Urothelium cell line (cell line): ENCODE measurements at regions not wholly inside any gene's neighbourhood (a gene's known extent, or its start where the extent isn't known, plus 50 kb on each side); places are given as distances from the start of the nearest gene placed in this dataset.

Source experiments
- DNase-seq: peaks from one replicate; pipeline ENCODE4 v3.0.0; 2011; ENCODE audit warnings: low spot score, mixed read lengths
- FAIRE-seq: peaks from 2 replicates; lab custom pipeline; 2011; peaks lifted over from hg19 to GRCh38; lab: Jason Lieb, UNC

- no peak for FAIRE-seq
- DNase-seq: no peak
Measured at GRCh38 chr5:28217695-28218094, 1179.3 kb upstream of the CDH9 start.

- FAIRE-seq (no peak), DNase-seq (no peak)
Measured at GRCh38 chr5:28216939-28217360, 1178.6 kb upstream of the CDH9 start.

GRCh38 chr5:28215091-28215490 lies 1176.7 kb upstream of the CDH9 start:
- DNase-seq (no peak), FAIRE-seq (no peak)

GRCh38 chr5:28214292-28214691 lies 1175.9 kb upstream of the CDH9 start:
- DNase-seq (no peak), FAIRE-seq (no peak)

- DNase-seq (no peak), FAIRE-seq (no peak)
Measured at GRCh38 chr5:28208356-28208755, 1170.0 kb upstream of the CDH9 start.

- FAIRE-seq: no peak
- DNase-seq: no peak
Measured at GRCh38 chr5:28190011-28190410, 1151.6 kb upstream of the CDH9 start.

GRCh38 chr5:28174691-28175090 lies 1136.3 kb upstream of the CDH9 start:
- DNase-seq (no peak), FAIRE-seq (no peak)

GRCh38 chr5:28165096-28165495 lies 1126.7 kb upstream of the CDH9 start:
- FAIRE-seq (no peak), DNase-seq (peak; percentile 44)

GRCh38 chr5:28164568-28164967 lies 1126.2 kb upstream of the CDH9 start:
- FAIRE-seq (peak; percentile 17), DNase-seq (no peak)

- FAIRE-seq (no peak), DNase-seq (no peak)
Measured at GRCh38 chr5:28156981-28157380, 1118.6 kb upstream of the CDH9 start.

- DNase-seq: no peak
Measured at GRCh38 chr5:28143519-28143918, 1105.1 kb upstream of the CDH9 start.

GRCh38 chr5:28132151-28132550 lies 1093.8 kb upstream of the CDH9 start:
- FAIRE-seq (no peak), DNase-seq (no peak)

More at GRCh38 chr5:28143519-28143918, 1105.1 kb upstream of the CDH9 start:
- no peak for FAIRE-seq

GRCh38 chr5:28117691-28118090 lies 1079.3 kb upstream of the CDH9 start:
- DNase-seq: no peak
- FAIRE-seq: no peak

GRCh38 chr5:28117273-28117672 lies 1078.9 kb upstream of the CDH9 start:
- FAIRE-seq: no peak
- DNase-seq: no peak

- no peak for FAIRE-seq
- DNase-seq: no peak
Measured at GRCh38 chr5:28110781-28111180, 1072.4 kb upstream of the CDH9 start.

- no peak for DNase-seq
- no peak for FAIRE-seq
Measured at GRCh38 chr5:28104080-28104479, 1065.7 kb upstream of the CDH9 start.

- peak; percentile 50 for FAIRE-seq
- no peak for DNase-seq
Measured at GRCh38 chr5:28084069-28084468, 1045.7 kb upstream of the CDH9 start.

GRCh38 chr5:28082610-28083009 lies 1044.2 kb upstream of the CDH9 start:
- FAIRE-seq (no peak), DNase-seq (no peak)

GRCh38 chr5:28077291-28078240 lies 1039.2 kb upstream of the CDH9 start:
- FAIRE-seq: no peak
- DNase-seq: peak; percentile 29

GRCh38 chr5:28066856-28067255 lies 1028.5 kb upstream of the CDH9 start:
- FAIRE-seq (no peak), DNase-seq (no peak)

- DNase-seq (no peak), FAIRE-seq (no peak)
Measured at GRCh38 chr5:28065656-28066055, 1027.3 kb upstream of the CDH9 start.

GRCh38 chr5:28046596-28046995 lies 1008.2 kb upstream of the CDH9 start:
- DNase-seq: no peak
- no peak for FAIRE-seq

GRCh38 chr5:28027851-28028250 lies 989.5 kb upstream of the CDH9 start:
- FAIRE-seq: no peak
- no peak for DNase-seq
